HCT116 (cell line): ENCODE measurements at regions not wholly inside any gene's neighbourhood (a gene's known extent, or its start where the extent isn't known, plus 50 kb on each side); places are given as distances from the start of the nearest gene placed in this dataset.

ENCODE experiments used
- ATAC-seq: fragments of 200-7000 bp; cut with Tn5 transposase; 2 replicates; pipeline ENCODE4 v1.9.1; 2020; ENCODE audit warnings: mild to moderate bottlenecking, moderate library complexity
- BruUV-seq: library from RNA; stranded (reverse); fragments of 400-500 nt; replicated peaks from 2 replicates; lab custom pipeline; 2021; lab: Mats Ljungman, UMichigan
- CTCF ChIA-PET: fragments of 300-600 bp; sonication (Branson Sonifier 250); formaldehyde crosslinking; loops from one replicate; lab custom pipeline; 2021; ENCODE audit warnings: antibody characterized with exemption; lab: Charles Lee
- POLR2A ChIA-PET: fragments of 300-600, 350-600 bp; sonication (Branson Sonifier 250); formaldehyde crosslinking; loops from one replicate; lab custom pipeline; 2021; ENCODE audit warnings: antibody characterized with exemption; lab: Charles Lee
- RAD21 ChIA-PET, 2 experiments: fragments of 300-600 bp; sonication (Branson Sonifier 250); formaldehyde crosslinking; loops; one replicate each; lab custom pipeline; 2023; ENCODE audit warnings: low total read pairs in 2 of 2; ENCODE audit not compliant: uncharacterized antibody in 2 of 2, unreplicated experiment in 2 of 2, low non-redundant PET in 1 of 2; lab: Charles Lee
- DNase-seq: peaks from one replicate; pipeline ENCODE4 v3.0.0-alpha.2; 2010; ENCODE audit warnings: low read depth, low spot score
- H2AFZ ChIP-seq: fragments of 200-600 bp; shearing (Covaris generic), sonication (generic); 2 replicates; pipeline ENCODE4 v1.6.1; 2017; ENCODE audit warnings: low read depth, mixed run types, mixed read lengths, antibody characterized with exemption, low read length; ENCODE audit not compliant: poor library complexity, severe bottlenecking
- H3K27ac ChIP-seq: 2 replicates; pipeline ENCODE4 v1.5.1; 2012; ENCODE audit warnings: low read depth, low read length
- H3K27me3 ChIP-seq: fragments of 200-600 bp; sonication (generic); 2 replicates; pipeline ENCODE4 v1.6.1; 2016; ENCODE audit warnings: mixed run types, low read length, mixed read lengths; ENCODE audit not compliant: insufficient read depth
- H3K36me3 ChIP-seq, 2 experiments: fragments of 200-500 bp in 1 of 2; fragments of 200-600 bp in 1 of 2; sonication (Bioruptor generic) in 1 of 2; sonication (generic) in 1 of 2; 2 replicates each; pipeline versions ENCODE4 v1.5.1 to v1.6.1; 2014 to 2016; ENCODE audit warnings: low read length in 2 of 2, inconsistent platforms in 1 of 2, mixed read lengths in 1 of 2, mixed run types in 1 of 2; ENCODE audit not compliant: insufficient read depth in 2 of 2, control insufficient read depth in 1 of 2
- H3K4me1 ChIP-seq, 2 experiments: fragments of 200-600 bp in 1 of 2; sonication (generic) in 1 of 2; 2 replicates each; pipeline versions ENCODE4 v1.5.1 to v1.6.1; 2012 to 2017; ENCODE audit warnings: low read length in 2 of 2, inconsistent platforms in 1 of 2, mild to moderate bottlenecking in 1 of 2, mixed read lengths in 1 of 2, mixed run types in 1 of 2, moderate library complexity in 1 of 2; ENCODE audit not compliant: insufficient read depth in 2 of 2, control insufficient read depth in 1 of 2
- H3K4me2 ChIP-seq: fragments of 200-600 bp; sonication (generic); 2 replicates; pipeline ENCODE4 v1.6.1; 2017; ENCODE audit warnings: mixed run types, low read length, mixed read lengths
- H3K4me3 ChIP-seq, 2 experiments: fragments of 200-600 bp in 1 of 2; sonication (generic) in 1 of 2; replicated peaks in 1 of 2; 2 replicates each; pipeline ENCODE4 v1.5.1; 2011 to 2016; ENCODE audit warnings: low read length in 2 of 2, control low read depth in 1 of 2, low read depth in 1 of 2, mild to moderate bottlenecking in 1 of 2, mixed read lengths in 1 of 2, mixed run types in 1 of 2
- H3K79me2 ChIP-seq: fragments of 200-600 bp; sonication (generic); 2 replicates; pipeline ENCODE4 v1.6.1; 2017; ENCODE audit warnings: mild to moderate bottlenecking, mixed run types, low read length, moderate library complexity, mixed read lengths; ENCODE audit not compliant: insufficient read depth
- H3K9ac ChIP-seq: fragments of 200-600 bp; sonication (generic); 2 replicates; pipeline ENCODE4 v1.6.1; 2016; ENCODE audit warnings: low read length, mixed read lengths
- H3K9me2 ChIP-seq: fragments of 200-600 bp; sonication (generic), shearing (Covaris generic); 2 replicates; pipeline ENCODE4 v1.6.1; 2017; ENCODE audit warnings: mixed run types, mild to moderate bottlenecking, moderate library complexity; ENCODE audit not compliant: insufficient read depth
- H3K9me3 ChIP-seq, 2 experiments: fragments of 200-500 bp in 1 of 2; fragments of 200-600 bp in 1 of 2; sonication (Bioruptor generic) in 1 of 2; sonication (generic) in 1 of 2; 2 replicates each; pipeline ENCODE4 v1.6.1; 2014 to 2017; ENCODE audit warnings: low read length in 2 of 2, mixed read lengths in 2 of 2, inconsistent platforms in 1 of 2, low read depth in 1 of 2, mild to moderate bottlenecking in 1 of 2, mixed run types in 1 of 2, moderate library complexity in 1 of 2; ENCODE audit not compliant: control insufficient read depth in 1 of 2, insufficient read depth in 1 of 2
- H4K20me1 ChIP-seq: fragments of 200-600 bp; sonication (generic), shearing (Covaris generic); 2 replicates; pipeline ENCODE4 v1.6.1; 2017; ENCODE audit warnings: mixed run types, mild to moderate bottlenecking, moderate library complexity; ENCODE audit not compliant: insufficient read depth
- ELF1 ChIP-seq: IDR thresholded peaks from 2 replicates; pipeline ENCODE4 v1.6.1; 2012; ENCODE audit warnings: low read depth, borderline replicate concordance
- EZH2phosphoT487 ChIP-seq: fragments of 200-600 bp; IDR thresholded peaks from 2 replicates; pipeline ENCODE4 v1.6.1; 2018; ENCODE audit warnings: antibody characterized with exemption, borderline replicate concordance
- FOSL1 ChIP-seq: IDR thresholded peaks from 2 replicates; pipeline ENCODE4 v1.6.1; 2012; ENCODE audit warnings: low read depth
- JUND ChIP-seq: IDR thresholded peaks from 2 replicates; pipeline ENCODE4 v1.6.1; 2012
- RAD21 ChIP-seq: IDR thresholded peaks from 2 replicates; pipeline ENCODE4 v1.6.1; 2012; ENCODE audit warnings: low read depth, mild to moderate bottlenecking
- SRF ChIP-seq: IDR thresholded peaks from 2 replicates; pipeline ENCODE4 v1.6.1; 2012; ENCODE audit warnings: low read depth
- TCF7L2 ChIP-seq: IDR thresholded peaks from 2 replicates; pipeline ENCODE4 v1.7.0; 2011; ENCODE audit warnings: borderline replicate concordance, inconsistent platforms; ENCODE audit not compliant: insufficient read depth, insufficient read length; ENCODE audit errors: extremely low read depth
- ZNF274 ChIP-seq: fragments of 200-500 bp; sonication (Bioruptor generic); IDR thresholded peaks from 2 replicates; pipeline ENCODE4 v1.6.1; 2014; ENCODE audit warnings: mild to moderate bottlenecking, low read depth, low read length, inconsistent platforms
- intact Hi-C: fragments of 100-400 bp; cut with micrococcal nuclease; formaldehyde crosslinking; loops from 2 replicates; pipeline ENCODE4 v1.10.0; 2022
- TF ChIP-seq, protein P1 (sequence below): IDR thresholded peaks from 2 replicates; pipeline ENCODE4 v1.6.1; 2012
- TF ChIP-seq, protein P2 (sequence below), 3 experiments: fragments of 200-600 bp in 1 of 3; sonication (generic) in 1 of 3; IDR thresholded peaks in 2 of 3; conservative IDR thresholded peaks in 1 of 3; 2 replicates each; pipeline ENCODE4 v1.5.1; 2012 to 2017; ENCODE audit warnings: low read depth in 2 of 3, low read length in 2 of 3, antibody characterized with exemption in 1 of 3, borderline replicate concordance in 1 of 3, control low read depth in 1 of 3, mild to moderate bottlenecking in 1 of 3, mixed read lengths in 1 of 3, mixed run types in 1 of 3, moderate library complexity in 1 of 3; ENCODE audit not compliant: insufficient read depth in 1 of 3
- TF ChIP-seq, protein P3 (sequence below): IDR thresholded peaks from 2 replicates; pipeline ENCODE4 v1.6.1; 2011; ENCODE audit warnings: mild to moderate bottlenecking, low read length, moderate library complexity; ENCODE audit not compliant: insufficient replicate concordance; ENCODE audit errors: extremely low read depth

DNA sequence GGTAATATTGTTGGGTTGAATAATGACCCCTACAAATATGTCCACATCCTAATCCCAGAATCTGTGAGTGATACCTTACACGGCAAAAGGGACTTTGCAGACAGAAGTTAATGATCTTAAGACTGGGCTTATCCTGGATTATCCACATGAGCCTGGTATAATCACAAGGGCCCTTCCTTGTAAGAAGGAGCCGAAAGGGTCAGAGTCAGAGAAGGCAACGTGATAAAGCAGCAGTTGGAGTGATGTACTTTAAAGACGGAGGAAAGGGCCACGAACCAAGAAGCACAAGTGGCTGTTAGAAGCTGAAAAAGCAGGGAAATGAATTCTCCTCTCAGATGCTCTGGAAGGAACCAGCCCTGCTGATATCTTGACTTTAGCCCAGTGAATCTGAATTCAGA, 137.8 kb downstream of the UTP18 start:
- no peak for DNase-seq
- Histone ChIP-seq H3K9me2 (no peaks in the 10 kb centered on the region), H3K36me3 (no peaks in the 10 kb centered on the region), H3K27me3 (no peaks in the 10 kb centered on the region), H3K9me3 (no peaks in the 10 kb centered on the region), H3K4me2 (peak overlapping the region; percentile 31), H3K27ac (no peak overlapping the region), H3K79me2 (no peaks in the 10 kb centered on the region), H3K9ac (no peak overlapping the region)
- intact Hi-C loops: no loop called here
- ChIA-PET CTCF (interaction anchor here (1.1 kb wide), 1 partner anchor 37 kb away, joined by 4 read pairs; no protein-coding TSS in a partner anchor), POLR2A (no interaction called here)
- ATAC-seq: no peak
- no TSS peak for BruUV-seq
- TF ChIP-seq SRF: no peak
- TF ChIP-seq RAD21: no peak
- no peak for TF ChIP-seq FOSL1
- no peak for TF ChIP-seq JUND
- TF ChIP-seq, all 23 proteins: peak for 0
- H3K4me3 ChIP-seq: no peak overlapping the region
- H4K20me1 ChIP-seq: no peaks in the 10 kb centered on the region
- RAD21 ChIA-PET: interaction anchor here in 1 of 2 experiments (0.6 kb wide), 1 partner anchor 274 kb away, joined by 5 read pairs; no protein-coding TSS in a partner anchor
- H2AFZ ChIP-seq: no peak overlapping the region
- peaks cover 0 to 14% of the 10 kb centered on the region in 2 experiments; a peak in 2 of 4 replicates for H3K4me1 ChIP-seq

DNA sequence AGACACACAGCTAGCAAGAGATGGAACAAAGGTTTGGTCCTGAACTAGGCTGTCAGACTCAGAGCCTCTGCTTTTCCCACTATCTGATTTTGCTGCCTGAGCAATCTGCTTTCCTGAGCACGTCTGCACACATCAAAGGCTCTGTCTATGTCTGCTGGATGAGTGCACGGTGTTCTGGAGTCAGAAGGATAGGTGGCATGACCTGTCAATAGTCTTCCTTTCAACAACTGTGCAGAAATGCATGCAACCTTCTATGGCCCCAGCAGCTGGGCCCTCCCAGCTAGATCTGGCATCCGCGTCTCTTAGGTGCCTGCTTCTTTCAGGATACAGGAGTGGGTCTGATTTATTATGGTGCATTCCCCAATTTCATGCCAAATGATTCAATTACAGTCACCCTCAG, 138.3 kb downstream of the UTP18 start:
- POLR2A ChIA-PET: no interaction called here
- BruUV-seq: no TSS peak

More for the DNA sequence above, 138.3 kb downstream of the UTP18 start:
- no peak overlapping the region for H3K4me3 ChIP-seq
- H3K27ac ChIP-seq: no peak overlapping the region
- no peak overlapping the region for H3K4me2 ChIP-seq
- H3K27me3 ChIP-seq: no peaks in the 10 kb centered on the region
- intact Hi-C loops: no loop called here
- no peaks in the 10 kb centered on the region for H3K9me3 ChIP-seq
- H3K4me1 ChIP-seq: peaks cover 0 to 14% of the 10 kb centered on the region in 2 experiments; a peak in 2 of 4 replicates
- H2AFZ ChIP-seq: no peak overlapping the region
- CTCF ChIA-PET: interaction anchor here (0.9 to 1.0 kb wide), 2 partner anchors 37 to 61 kb away, joined by 3 read pairs; no protein-coding TSS in a partner anchor
- no peaks in the 10 kb centered on the region for H3K36me3 ChIP-seq
- no peak overlapping the region for H3K9ac ChIP-seq
- TF ChIP-seq ZNF274: no peak
- TF ChIP-seq, protein P1, sequence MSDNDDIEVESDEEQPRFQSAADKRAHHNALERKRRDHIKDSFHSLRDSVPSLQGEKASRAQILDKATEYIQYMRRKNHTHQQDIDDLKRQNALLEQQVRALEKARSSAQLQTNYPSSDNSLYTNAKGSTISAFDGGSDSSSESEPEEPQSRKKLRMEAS: no peak
- TF ChIP-seq ELF1: no peak
- no peak for TF ChIP-seq FOSL1
- TF ChIP-seq EZH2phosphoT487: no peak
- TF ChIP-seq TCF7L2: no peak
- TF ChIP-seq SRF: no peak
- TF ChIP-seq, protein P2, sequence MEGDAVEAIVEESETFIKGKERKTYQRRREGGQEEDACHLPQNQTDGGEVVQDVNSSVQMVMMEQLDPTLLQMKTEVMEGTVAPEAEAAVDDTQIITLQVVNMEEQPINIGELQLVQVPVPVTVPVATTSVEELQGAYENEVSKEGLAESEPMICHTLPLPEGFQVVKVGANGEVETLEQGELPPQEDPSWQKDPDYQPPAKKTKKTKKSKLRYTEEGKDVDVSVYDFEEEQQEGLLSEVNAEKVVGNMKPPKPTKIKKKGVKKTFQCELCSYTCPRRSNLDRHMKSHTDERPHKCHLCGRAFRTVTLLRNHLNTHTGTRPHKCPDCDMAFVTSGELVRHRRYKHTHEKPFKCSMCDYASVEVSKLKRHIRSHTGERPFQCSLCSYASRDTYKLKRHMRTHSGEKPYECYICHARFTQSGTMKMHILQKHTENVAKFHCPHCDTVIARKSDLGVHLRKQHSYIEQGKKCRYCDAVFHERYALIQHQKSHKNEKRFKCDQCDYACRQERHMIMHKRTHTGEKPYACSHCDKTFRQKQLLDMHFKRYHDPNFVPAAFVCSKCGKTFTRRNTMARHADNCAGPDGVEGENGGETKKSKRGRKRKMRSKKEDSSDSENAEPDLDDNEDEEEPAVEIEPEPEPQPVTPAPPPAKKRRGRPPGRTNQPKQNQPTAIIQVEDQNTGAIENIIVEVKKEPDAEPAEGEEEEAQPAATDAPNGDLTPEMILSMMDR (IDR thresholded peaks at IDR 0.05 in 2 of 3, conservative IDR thresholded peaks at IDR 0.05 in 1 of 3; ENCODE audit: borderline replicate concordance in 1 of 3, insufficient read depth in 1 of 3, low read depth in 2 of 3, low read length in 2 of 3): no peak
- TF ChIP-seq, protein P3, sequence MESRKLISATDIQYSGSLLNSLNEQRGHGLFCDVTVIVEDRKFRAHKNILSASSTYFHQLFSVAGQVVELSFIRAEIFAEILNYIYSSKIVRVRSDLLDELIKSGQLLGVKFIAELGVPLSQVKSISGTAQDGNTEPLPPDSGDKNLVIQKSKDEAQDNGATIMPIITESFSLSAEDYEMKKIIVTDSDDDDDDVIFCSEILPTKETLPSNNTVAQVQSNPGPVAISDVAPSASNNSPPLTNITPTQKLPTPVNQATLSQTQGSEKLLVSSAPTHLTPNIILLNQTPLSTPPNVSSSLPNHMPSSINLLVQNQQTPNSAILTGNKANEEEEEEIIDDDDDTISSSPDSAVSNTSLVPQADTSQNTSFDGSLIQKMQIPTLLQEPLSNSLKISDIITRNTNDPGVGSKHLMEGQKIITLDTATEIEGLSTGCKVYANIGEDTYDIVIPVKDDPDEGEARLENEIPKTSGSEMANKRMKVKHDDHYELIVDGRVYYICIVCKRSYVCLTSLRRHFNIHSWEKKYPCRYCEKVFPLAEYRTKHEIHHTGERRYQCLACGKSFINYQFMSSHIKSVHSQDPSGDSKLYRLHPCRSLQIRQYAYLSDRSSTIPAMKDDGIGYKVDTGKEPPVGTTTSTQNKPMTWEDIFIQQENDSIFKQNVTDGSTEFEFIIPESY: no peak
- TF ChIP-seq, all 23 proteins: peak for 0
- Histone ChIP-seq H3K9me2 (no peaks in the 10 kb centered on the region), H4K20me1 (no peaks in the 10 kb centered on the region), H3K79me2 (no peaks in the 10 kb centered on the region)
- ATAC-seq: no peak
- RAD21 ChIA-PET: interaction anchor here in 1 of 2 experiments (0.6 kb wide), 1 partner anchor 275 kb away, joined by 5 read pairs; no protein-coding TSS in a partner anchor
- DNase-seq: no peak
